MM.1S (cell line): ENCODE measurements at regions not wholly inside any gene's neighbourhood (a gene's known extent, or its start where the extent isn't known, plus 50 kb on each side); places are given as distances from the start of the nearest gene placed in this dataset.
"Not testable (repeated sequence)": the region's sequence is repeated elsewhere in the genome, so short reads cannot be mapped to it uniquely, and the experiment has no call there.

Experiments
- DNase-seq: peaks from one replicate; pipeline ENCODE4 v3.0.0-alpha.2; 2015
- H2AFZ ChIP-seq: fragments of 300-600 bp; sonication (generic); 2 replicates; pipeline ENCODE4 v1.6.0; 2016; ENCODE audit warnings: antibody characterized with exemption, low read length
- H3F3A ChIP-seq: fragments of 300-600 bp; sonication (generic); 2 replicates; pipeline ENCODE4 v1.6.1; 2016; ENCODE audit warnings: mild to moderate bottlenecking, antibody characterized with exemption, low read length, moderate library complexity, mixed read lengths; ENCODE audit not compliant: insufficient read depth
- H3K27ac ChIP-seq: fragments of 300-600 bp; sonication (generic); 2 replicates; pipeline ENCODE4 v1.5.1; 2016; ENCODE audit warnings: mild to moderate bottlenecking, low read length
- H3K27me3 ChIP-seq: fragments of 300-600 bp; sonication (generic); replicated peaks from 2 replicates; pipeline ENCODE4 v1.6.0; 2016; ENCODE audit warnings: low read length; ENCODE audit not compliant: insufficient read depth
- H3K36me3 ChIP-seq: fragments of 300-600 bp; sonication (generic); replicated peaks from 2 replicates; pipeline ENCODE4 v1.6.1; 2016; ENCODE audit warnings: mild to moderate bottlenecking, low read length, mixed read lengths; ENCODE audit not compliant: insufficient read depth
- H3K4me1 ChIP-seq: fragments of 300-600 bp; sonication (generic); 2 replicates; pipeline ENCODE4 v1.6.1; 2016; ENCODE audit warnings: low read length, mixed read lengths
- H3K4me2 ChIP-seq: fragments of 300-600 bp; sonication (generic); 2 replicates; pipeline ENCODE4 v1.6.0; 2016; ENCODE audit warnings: low read depth, low read length
- H3K4me3 ChIP-seq: fragments of 300-600 bp; sonication (generic); 2 replicates; pipeline ENCODE4 v1.5.1; 2016; ENCODE audit warnings: low read length, mixed read lengths
- H3K79me2 ChIP-seq: fragments of 300-600 bp; sonication (generic); 2 replicates; pipeline ENCODE4 v1.6.1; 2016; ENCODE audit warnings: mixed run types, low read length, mixed read lengths
- H3K9ac ChIP-seq: fragments of 300-600 bp; sonication (generic); 2 replicates; pipeline ENCODE4 v1.6.1; 2016; ENCODE audit warnings: low read length, mixed read lengths
- H3K9me2 ChIP-seq: fragments of 300-600 bp; sonication (generic); replicated peaks from 2 replicates; pipeline ENCODE4 v1.6.1; 2016; ENCODE audit warnings: mild to moderate bottlenecking, low read length, mixed read lengths; ENCODE audit not compliant: insufficient read depth
- H3K9me3 ChIP-seq: fragments of 300-600 bp; sonication (generic); replicated peaks from 2 replicates; pipeline ENCODE4 v1.6.1; 2016; ENCODE audit warnings: mild to moderate bottlenecking, low read length, mixed read lengths; ENCODE audit not compliant: insufficient read depth
- H4K20me1 ChIP-seq: fragments of 300-600 bp; sonication (generic); 2 replicates; pipeline ENCODE4 v1.6.1; 2016; ENCODE audit warnings: mild to moderate bottlenecking, low read length, moderate library complexity, mixed read lengths; ENCODE audit not compliant: insufficient read depth
- CTCF ChIP-seq: fragments of 300-600 bp; sonication (generic); IDR thresholded peaks from 2 replicates; pipeline ENCODE4 v1.5.1; 2016; ENCODE audit warnings: antibody characterized with exemption, low read length, mixed read lengths
- EZH2 ChIP-seq: fragments of 300-600 bp; sonication (generic); optimal IDR thresholded peaks from 2 replicates; pipeline ENCODE3; 2017; ENCODE audit warnings: low read depth, mild to moderate bottlenecking, antibody characterized with exemption, low read length, mixed read lengths
- EZH2phosphoT487 ChIP-seq: fragments of 300-600 bp; sonication (generic); IDR thresholded peaks from 2 replicates; pipeline ENCODE4 v1.6.1; 2018; ENCODE audit warnings: antibody characterized with exemption, low read length

- TF ChIP-seq EZH2phosphoT487 (no peak), EZH2 (no peak), CTCF (no peak)
- H3K4me2 ChIP-seq = no peak overlapping the region
- no peak for DNase-seq
- H3K4me3 ChIP-seq = no peak overlapping the region
- no peaks in the 10 kb centered on the region for H3K79me2 ChIP-seq
- no peaks in the 10 kb centered on the region for H4K20me1 ChIP-seq
- no peaks in the 10 kb centered on the region for H3K4me1 ChIP-seq
- H3K36me3 ChIP-seq = no peaks in the 10 kb centered on the region
- no peaks in the 10 kb centered on the region for H3K27me3 ChIP-seq
- no peaks in the 10 kb centered on the region for H3F3A ChIP-seq
- no peaks in the 10 kb centered on the region for H3K9me3 ChIP-seq
- H3K9me2 ChIP-seq = no peaks in the 10 kb centered on the region
- no peak overlapping the region for H3K27ac ChIP-seq
- H3K9ac ChIP-seq = no peak overlapping the region
- H2AFZ ChIP-seq = no peak overlapping the region
These were observed 589.2 kb upstream of the MAN1A1 start for GRCh38 chr6:119938752-119939151.

GRCh38 chr6:119934816-119935215 is 585.3 kb upstream of the MAN1A1 start:
- Histone ChIP-seq H3K4me3 (no peak overlapping the region), H3K9me2 (no peaks in the 10 kb centered on the region), H4K20me1 (no peaks in the 10 kb centered on the region), H3K27ac (no peak overlapping the region), H3K4me1 (no peaks in the 10 kb centered on the region), H2AFZ (no peak overlapping the region), H3K79me2 (no peaks in the 10 kb centered on the region), H3K27me3 (no peaks in the 10 kb centered on the region), H3K9me3 (no peaks in the 10 kb centered on the region), H3F3A (no peaks in the 10 kb centered on the region), H3K9ac (no peak overlapping the region), H3K4me2 (no peak overlapping the region), H3K36me3 (no peaks in the 10 kb centered on the region)
- TF ChIP-seq EZH2phosphoT487 (no peak), CTCF (no peak), EZH2 (no peak)
- DNase-seq = no peak

DNA sequence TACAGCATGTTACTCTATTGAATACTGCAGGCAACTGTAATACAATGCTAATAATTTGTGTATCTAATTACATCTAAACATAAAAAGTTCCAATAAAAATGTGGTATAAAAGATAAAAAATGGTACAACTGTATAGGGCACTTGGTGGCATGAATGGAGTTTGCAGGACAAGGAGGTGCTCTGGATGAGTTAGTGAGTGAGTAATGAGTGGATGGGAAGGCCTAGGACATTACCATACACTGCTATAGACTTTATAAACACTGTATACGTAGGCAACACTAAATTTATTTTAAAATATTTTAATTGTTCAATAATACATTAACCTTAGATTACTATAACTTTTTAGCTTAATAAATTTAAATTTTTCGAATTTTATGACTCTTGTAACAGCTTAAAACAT is 579.6 kb upstream of the MAN1A1 start:
- no peaks in the 10 kb centered on the region for H3K9me2 ChIP-seq
- no peak overlapping the region for H2AFZ ChIP-seq
- DNase-seq = no peak
- no peaks in the 10 kb centered on the region for H3K4me1 ChIP-seq
- H3K4me3 ChIP-seq = no peak overlapping the region
- no peaks in the 10 kb centered on the region for H3F3A ChIP-seq
- no peaks in the 10 kb centered on the region for H3K9me3 ChIP-seq
- no peak overlapping the region for H3K4me2 ChIP-seq
- H3K27me3 ChIP-seq = no peaks in the 10 kb centered on the region
- no peaks in the 10 kb centered on the region for H3K36me3 ChIP-seq
- H4K20me1 ChIP-seq = no peaks in the 10 kb centered on the region
- H3K9ac ChIP-seq = no peak overlapping the region
- TF ChIP-seq EZH2 (no peak), EZH2phosphoT487 (no peak), CTCF (no peak)
- H3K27ac ChIP-seq = no peak overlapping the region
- H3K79me2 ChIP-seq = no peaks in the 10 kb centered on the region

- H3K9me2 ChIP-seq, DNase-seq, H3K4me1 ChIP-seq, H3K4me3 ChIP-seq, H2AFZ ChIP-seq, H3K27me3 ChIP-seq, H3F3A ChIP-seq, H3K27ac ChIP-seq, H4K20me1 ChIP-seq, H3K9ac ChIP-seq, H3K9me3 ChIP-seq, H3K4me2 ChIP-seq, H3K36me3 ChIP-seq, H3K79me2 ChIP-seq: not testable (repeated sequence)
These were observed 575.3 kb upstream of the MAN1A1 start for GRCh38 chr6:119924888-119925287.
